Suprapubic skin (tissue), 4 donors: ENCODE measurements at regions not wholly inside any gene's neighbourhood (a gene's known extent, or its start where the extent isn't known, plus 50 kb on each side); places are given as distances from the start of the nearest gene placed in this dataset.
"Not testable (repeated sequence)": the region's sequence is repeated elsewhere in the genome, so short reads cannot be mapped to it uniquely, and the experiment has no call there.

Experiments used
- DNase-seq, 2 donors: peaks; one replicate each; pipeline ENCODE4 v3.0.0-alpha.2; 2019; ENCODE audit warnings: low spot score in 2 of 2
- H3K27ac ChIP-seq: fragments of 200-600 bp; sonication (generic); one replicate; pipeline ENCODE4 v1.5.1; 2019
- H3K27me3 ChIP-seq: fragments of 200-600 bp; sonication (generic); one replicate; pipeline ENCODE4 v1.5.1; 2019
- H3K36me3 ChIP-seq: fragments of 200-600 bp; sonication (generic); one replicate; pipeline ENCODE4 v1.5.1; 2019
- H3K4me1 ChIP-seq: fragments of 200-600 bp; sonication (generic); one replicate; pipeline ENCODE4 v1.5.1; 2019
- H3K4me3 ChIP-seq: fragments of 200-600 bp; sonication (generic); one replicate; pipeline ENCODE4 v1.5.1; 2019; ENCODE audit warnings: mild to moderate bottlenecking
- H3K9me3 ChIP-seq: fragments of 200-600 bp; sonication (generic); one replicate; pipeline ENCODE4 v1.5.1; 2019
- CTCF ChIP-seq, 2 donors: fragments of 200-600 bp in 1 of 2; fragments of 450-650 bp in 1 of 2; sonication (generic) in 1 of 2; IDR thresholded peaks; one replicate each; pipeline ENCODE4 v1.5.1; 2016 to 2019; ENCODE audit warnings: antibody characterized with exemption in 2 of 2, mild to moderate bottlenecking in 1 of 2, moderate library complexity in 1 of 2
- EP300 ChIP-seq: sonication (generic); formaldehyde crosslinking; IDR thresholded peaks from one replicate; pipeline ENCODE4 v1.6.1; 2017; ENCODE audit warnings: antibody characterized with exemption
- POLR2A ChIP-seq, 2 donors: fragments of 450-650 bp; IDR thresholded peaks; one replicate each; pipeline ENCODE4 v1.6.1; 2017; ENCODE audit warnings: antibody characterized with exemption in 2 of 2, mild to moderate bottlenecking in 2 of 2, moderate library complexity in 2 of 2
- POLR2AphosphoS5 ChIP-seq, 3 donors: sonication (generic); formaldehyde crosslinking; IDR thresholded peaks; one replicate each; pipeline ENCODE4 v1.6.1; 2017; ENCODE audit warnings: antibody characterized with exemption in 3 of 3
- WGBS: methylation state at CpG from one replicate; pipeline ENCODE4 v1.1.5; 2018; 5-methylcytosine and 5-hydroxymethylcytosine counted together

GRCh38 chr7:106444068-106444655 lies 159.4 kb upstream of the NAMPT start:
- no peaks in the 10 kb centered on the region for H3K9me3 ChIP-seq
- no peak overlapping the region for H3K4me3 ChIP-seq
- H3K4me1 ChIP-seq = peaks cover 1% of the 10 kb centered on the region
- TF ChIP-seq EP300 (no peak), CTCF (IDR thresholded peaks at IDR 0.05) (no peak), POLR2AphosphoS5 (IDR thresholded peaks at IDR 0.05) (no peak), POLR2A (IDR thresholded peaks at IDR 0.05) (no peak)
- no peaks in the 10 kb centered on the region for H3K36me3 ChIP-seq
- DNase-seq = no peak
- no peak overlapping the region for H3K27ac ChIP-seq
- H3K27me3 ChIP-seq = no peaks in the 10 kb centered on the region
- WGBS = 55% methylated on average over 1 of the region's 1 CpG

GRCh38 chr7:106443156-106443555 lies 158.4 kb upstream of the NAMPT start:
- no peaks in the 10 kb centered on the region for H3K4me1 ChIP-seq

GRCh38 chr7:106442476-106442875 lies 157.7 kb upstream of the NAMPT start:
- 73% methylated on average over 1 of the region's 1 CpG for WGBS
- no peak for DNase-seq
- H3K9me3 ChIP-seq = no peaks in the 10 kb centered on the region
- H3K4me3 ChIP-seq = no peak overlapping the region
- H3K27me3 ChIP-seq = no peaks in the 10 kb centered on the region
- no peaks in the 10 kb centered on the region for H3K36me3 ChIP-seq
- no peak overlapping the region for H3K27ac ChIP-seq
- TF ChIP-seq POLR2A (IDR thresholded peaks at IDR 0.05) = no peak
- no peak for TF ChIP-seq EP300
- TF ChIP-seq CTCF (IDR thresholded peaks at IDR 0.05) = no peak
- TF ChIP-seq POLR2AphosphoS5 (IDR thresholded peaks at IDR 0.05) = no peak
- no peaks in the 10 kb centered on the region for H3K4me1 ChIP-seq

More at GRCh38 chr7:106443156-106443555, 158.4 kb upstream of the NAMPT start:
- no peak for TF ChIP-seq POLR2A (IDR thresholded peaks at IDR 0.05)
- TF ChIP-seq POLR2AphosphoS5 (IDR thresholded peaks at IDR 0.05) = no peak
- no peak for TF ChIP-seq CTCF (IDR thresholded peaks at IDR 0.05)
- no peak for TF ChIP-seq EP300
- DNase-seq = no peak
- WGBS = 63% methylated on average over 4 of the region's 4 CpGs
- no peak overlapping the region for H3K27ac ChIP-seq
- no peaks in the 10 kb centered on the region for H3K27me3 ChIP-seq
- H3K36me3 ChIP-seq = no peaks in the 10 kb centered on the region
- no peak overlapping the region for H3K4me3 ChIP-seq
- no peaks in the 10 kb centered on the region for H3K9me3 ChIP-seq

- H3K4me1 ChIP-seq, H3K9me3 ChIP-seq, H3K4me3 ChIP-seq, H3K27me3 ChIP-seq, H3K36me3 ChIP-seq, DNase-seq, H3K27ac ChIP-seq: not testable (repeated sequence)
- 93% methylated on average over 2 of the region's 2 CpGs for WGBS
Measured at GRCh38 chr7:106441343-106441742, 156.6 kb upstream of the NAMPT start.

GRCh38 chr7:106436933-106437332 lies 152.2 kb upstream of the NAMPT start:
- not testable (repeated sequence) for H3K27me3 ChIP-seq, H3K4me1 ChIP-seq, H3K9me3 ChIP-seq, H3K36me3 ChIP-seq, DNase-seq, H3K27ac ChIP-seq, H3K4me3 ChIP-seq
- 100% methylated on average over 2 of the region's 2 CpGs for WGBS

GRCh38 chr7:106433377-106433776 lies 148.6 kb upstream of the NAMPT start:
- 93% methylated on average over 2 of the region's 2 CpGs for WGBS

More at GRCh38 chr7:106433377-106433776, 148.6 kb upstream of the NAMPT start:
- Histone ChIP-seq H3K4me3 (no peak overlapping the region), H3K9me3 (no peaks in the 10 kb centered on the region), H3K27me3 (no peaks in the 10 kb centered on the region), H3K4me1 (no peaks in the 10 kb centered on the region), H3K36me3 (no peaks in the 10 kb centered on the region), H3K27ac (no peak overlapping the region)
- no peak for DNase-seq
- TF ChIP-seq EP300 = no peak
- no peak for TF ChIP-seq POLR2AphosphoS5 (IDR thresholded peaks at IDR 0.05)
- TF ChIP-seq CTCF (IDR thresholded peaks at IDR 0.05) = no peak
- no peak for TF ChIP-seq POLR2A (IDR thresholded peaks at IDR 0.05)
